Uterus (tissue), 3 donors: ENCODE measurements at regions not wholly inside any gene's neighbourhood (a gene's known extent, or its start where the extent isn't known, plus 50 kb on each side); places are given as distances from the start of the nearest gene placed in this dataset.
A peak's percentile ranks its signal among the peaks of the same experiment; 100 is the strongest.

ENCODE experiments used
- DNase-seq, 2 donors: peaks; one replicate each; pipeline ENCODE4 v3.0.0-alpha.2; 2019 to 2020
- H3K27ac ChIP-seq, 2 donors: fragments of 200-600 bp; sonication (generic); 1 replicate in 1 of 2; 2 replicates in 1 of 2; pipeline ENCODE4 v1.5.1; 2016 to 2018
- H3K27me3 ChIP-seq, 2 donors: fragments of 200-600 bp; sonication (generic); one replicate each; pipeline ENCODE4 v1.5.1; 2018 to 2019; ENCODE audit warnings: control low read depth in 1 of 2
- H3K36me3 ChIP-seq, 2 donors: fragments of 200-600 bp; sonication (generic); one replicate each; pipeline ENCODE4 v1.5.1; 2019; ENCODE audit warnings: control low read depth in 1 of 2
- H3K4me1 ChIP-seq, 2 donors: fragments of 200-600 bp; sonication (generic); one replicate each; pipeline ENCODE4 v1.5.1; 2018 to 2019; ENCODE audit warnings: control low read depth in 1 of 2
- H3K4me3 ChIP-seq, 2 donors: fragments of 200-600 bp; sonication (generic); 1 replicate in 1 of 2; 2 replicates in 1 of 2; pipeline ENCODE4 v1.5.1; 2018 to 2019; ENCODE audit warnings: mild to moderate bottlenecking in 1 of 2
- H3K9me3 ChIP-seq, 2 donors: fragments of 200-600 bp; sonication (generic); one replicate each; pipeline ENCODE4 v1.5.1; 2019; ENCODE audit warnings: control low read depth in 1 of 2
- CTCF ChIP-seq, 4 experiments: fragments of 200-600 bp in 2 of 4; fragments of 450-650 bp in 2 of 4; sonication (generic) in 2 of 4; IDR thresholded peaks; one replicate each; pipeline ENCODE4 v1.5.1; 2016 to 2019; ENCODE audit warnings: antibody characterized with exemption in 4 of 4, mild to moderate bottlenecking in 2 of 4, moderate library complexity in 1 of 4
- POLR2A ChIP-seq, 2 donors: fragments of 450-650 bp; IDR thresholded peaks; one replicate each; pipeline ENCODE4 v1.6.1; 2016; ENCODE audit warnings: antibody characterized with exemption in 2 of 2, mild to moderate bottlenecking in 1 of 2, moderate library complexity in 1 of 2
- intact Hi-C: fragments of 100-400 bp; cut with DNase I; formaldehyde crosslinking; loops from one replicate; pipeline ENCODE4 v1.15.1; 2023; ENCODE audit warnings: low total_unique reads
- donor health status: DM: yes; HTN: yes; CAD: no.

- Histone ChIP-seq H3K27me3 (no peaks in the 10 kb centered on the region), H3K4me3 (no peak overlapping the region), H3K27ac (no peak overlapping the region), H3K36me3 (no peaks in the 10 kb centered on the region), H3K4me1 (no peaks in the 10 kb centered on the region), H3K9me3 (no peaks in the 10 kb centered on the region)
- no peak for DNase-seq
- intact Hi-C loops: no loop called here
- TF ChIP-seq POLR2A (IDR thresholded peaks at IDR 0.05) (no peak), CTCF (IDR thresholded peaks at IDR 0.05) (no peak)
These were observed 70.4 kb downstream of the ARHGAP35 start for GRCh38 chr19:46931202-46931601.

- Histone ChIP-seq H3K27me3 (no peaks in the 10 kb centered on the region), H3K4me3 (no peak overlapping the region), H3K36me3 (no peaks in the 10 kb centered on the region), H3K4me1 (no peaks in the 10 kb centered on the region), H3K27ac (no peak overlapping the region), H3K9me3 (no peaks in the 10 kb centered on the region)
- TF ChIP-seq CTCF (IDR thresholded peaks at IDR 0.05) (no peak), POLR2A (IDR thresholded peaks at IDR 0.05) (no peak)
- no peak for DNase-seq
- intact Hi-C loops: no loop called here
These were observed 71.5 kb downstream of the ARHGAP35 start for GRCh38 chr19:46932346-46932745.

GRCh38 chr19:46935066-46935663 is 74.4 kb downstream of the ARHGAP35 start:
- no peak for DNase-seq
- Histone ChIP-seq H3K27ac (peak overlapping the region in 1 of 2 donors; percentile 17), H3K4me1 (no peaks in the 10 kb centered on the region), H3K36me3 (no peaks in the 10 kb centered on the region), H3K4me3 (no peak overlapping the region), H3K9me3 (no peaks in the 10 kb centered on the region), H3K27me3 (no peaks in the 10 kb centered on the region)
- TF ChIP-seq CTCF (IDR thresholded peaks at IDR 0.05) (no peak), POLR2A (IDR thresholded peaks at IDR 0.05) (no peak)
- intact Hi-C loops: no loop called here

- intact Hi-C loops: no loop called here
- no peak for DNase-seq
- Histone ChIP-seq H3K9me3 (no peaks in the 10 kb centered on the region), H3K27me3 (no peaks in the 10 kb centered on the region), H3K4me3 (no peak overlapping the region), H3K36me3 (no peaks in the 10 kb centered on the region), H3K27ac (no peak overlapping the region), H3K4me1 (peaks cover 7 to 16% of the 10 kb centered on the region in 2 donors)
- TF ChIP-seq POLR2A (IDR thresholded peaks at IDR 0.05) (no peak), CTCF (IDR thresholded peaks at IDR 0.05) (no peak)
These were observed 76.3 kb upstream of the NPAS1 start for GRCh38 chr19:46943150-46943946.

GRCh38 chr19:46944123-46944748 is 75.4 kb upstream of the NPAS1 start:
- peaks cover 7 to 16% of the 10 kb centered on the region in 2 donors for H3K4me1 ChIP-seq
- H3K4me3 ChIP-seq: no peak overlapping the region
- H3K9me3 ChIP-seq: no peaks in the 10 kb centered on the region
- H3K27me3 ChIP-seq: no peaks in the 10 kb centered on the region
- no peak for DNase-seq
- no peaks in the 10 kb centered on the region for H3K36me3 ChIP-seq
- intact Hi-C loops: no loop called here
- TF ChIP-seq CTCF (IDR thresholded peaks at IDR 0.05) (no peak), POLR2A (IDR thresholded peaks at IDR 0.05) (no peak)
- peak overlapping the region; percentile 53 to 74 for H3K27ac ChIP-seq
